Brain microvascular endothelial cell (primary cell): ENCODE measurements at regions not wholly inside any gene's neighbourhood (a gene's known extent, or its start where the extent isn't known, plus 50 kb on each side); places are given as distances from the start of the nearest gene placed in this dataset.

Experiments
- DNase-seq: peaks from one replicate; pipeline ENCODE4 v3.0.0-alpha.2; 2020
- H3K27ac ChIP-seq: fragments of 250-450 bp; sonication (Bioruptor Pico); 2 replicates; pipeline ENCODE4 v1.5.1; 2020; ENCODE audit warnings: mild to moderate bottlenecking, moderate library complexity
- H3K27me3 ChIP-seq: fragments of 250-450 bp; sonication (Bioruptor Pico); replicated peaks from 2 replicates; pipeline ENCODE4 v1.5.1; 2020; ENCODE audit warnings: mild to moderate bottlenecking
- H3K36me3 ChIP-seq: fragments of 250-450 bp; sonication (Bioruptor Pico); replicated peaks from 2 replicates; pipeline ENCODE4 v1.5.1; 2020; ENCODE audit warnings: mild to moderate bottlenecking
- H3K4me3 ChIP-seq: 2 replicates; pipeline ENCODE4 v1.5.1; 2011; ENCODE audit warnings: low read depth, mild to moderate bottlenecking, control low read depth, low read length, moderate library complexity
- in situ Hi-C: cut with HindIII; loops from 2 replicates; pipeline ENCODE4 v1.10.0; 2017; ENCODE audit warnings: low sequenced_read_pairs, low pct_ligation_motif_present
- TF ChIP-seq, protein P1 (sequence below): IDR thresholded peaks from 2 replicates; pipeline ENCODE4 v1.5.1; 2011; ENCODE audit warnings: low read depth, mild to moderate bottlenecking, moderate library complexity, low read length, control low read depth, inconsistent platforms; ENCODE audit errors: missing control alignments

DNA sequence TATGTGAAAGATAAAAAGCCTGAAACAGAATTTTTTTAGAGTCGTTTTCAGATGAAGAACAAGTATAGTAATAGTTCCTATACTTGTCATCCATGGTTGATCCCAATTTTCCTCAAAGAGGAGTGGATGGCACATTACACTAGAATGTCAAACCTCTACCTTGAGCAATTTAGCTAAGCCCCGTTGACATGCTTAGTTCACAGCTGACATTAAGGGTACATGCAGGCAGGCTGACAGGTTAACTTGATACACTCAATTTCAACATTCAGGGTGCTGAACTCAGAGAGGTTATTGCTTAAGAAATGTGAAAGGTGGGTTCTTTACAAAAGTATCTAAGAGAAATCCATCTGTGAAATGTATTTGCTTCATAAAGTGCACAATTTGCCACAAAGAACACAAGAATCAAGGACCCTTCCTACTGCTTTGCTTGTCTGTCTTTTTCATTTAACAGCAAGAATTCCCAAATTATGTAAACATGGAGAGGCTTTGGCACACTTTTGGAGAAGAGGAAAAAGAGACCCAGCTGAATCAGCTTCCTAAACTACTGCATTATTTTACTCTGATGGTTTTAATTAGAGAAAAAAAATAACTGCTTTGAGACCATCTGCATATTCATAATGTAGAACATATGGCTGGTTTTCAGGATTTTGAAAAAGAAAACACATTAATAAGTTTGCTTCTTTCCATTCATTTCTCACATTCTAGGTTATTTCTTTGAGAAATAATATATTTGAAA lies 122.5 kb upstream of the DDIT4L start:
- no peak overlapping the region for H3K4me3 ChIP-seq
- H3K36me3 ChIP-seq, result no peaks in the 10 kb centered on the region
- in situ Hi-C loops, result no loop called here
- TF ChIP-seq, protein P1, sequence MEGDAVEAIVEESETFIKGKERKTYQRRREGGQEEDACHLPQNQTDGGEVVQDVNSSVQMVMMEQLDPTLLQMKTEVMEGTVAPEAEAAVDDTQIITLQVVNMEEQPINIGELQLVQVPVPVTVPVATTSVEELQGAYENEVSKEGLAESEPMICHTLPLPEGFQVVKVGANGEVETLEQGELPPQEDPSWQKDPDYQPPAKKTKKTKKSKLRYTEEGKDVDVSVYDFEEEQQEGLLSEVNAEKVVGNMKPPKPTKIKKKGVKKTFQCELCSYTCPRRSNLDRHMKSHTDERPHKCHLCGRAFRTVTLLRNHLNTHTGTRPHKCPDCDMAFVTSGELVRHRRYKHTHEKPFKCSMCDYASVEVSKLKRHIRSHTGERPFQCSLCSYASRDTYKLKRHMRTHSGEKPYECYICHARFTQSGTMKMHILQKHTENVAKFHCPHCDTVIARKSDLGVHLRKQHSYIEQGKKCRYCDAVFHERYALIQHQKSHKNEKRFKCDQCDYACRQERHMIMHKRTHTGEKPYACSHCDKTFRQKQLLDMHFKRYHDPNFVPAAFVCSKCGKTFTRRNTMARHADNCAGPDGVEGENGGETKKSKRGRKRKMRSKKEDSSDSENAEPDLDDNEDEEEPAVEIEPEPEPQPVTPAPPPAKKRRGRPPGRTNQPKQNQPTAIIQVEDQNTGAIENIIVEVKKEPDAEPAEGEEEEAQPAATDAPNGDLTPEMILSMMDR, result no peak
- H3K27ac ChIP-seq, result no peak overlapping the region
- no peak for DNase-seq
- H3K27me3 ChIP-seq, result no peaks in the 10 kb centered on the region

DNA sequence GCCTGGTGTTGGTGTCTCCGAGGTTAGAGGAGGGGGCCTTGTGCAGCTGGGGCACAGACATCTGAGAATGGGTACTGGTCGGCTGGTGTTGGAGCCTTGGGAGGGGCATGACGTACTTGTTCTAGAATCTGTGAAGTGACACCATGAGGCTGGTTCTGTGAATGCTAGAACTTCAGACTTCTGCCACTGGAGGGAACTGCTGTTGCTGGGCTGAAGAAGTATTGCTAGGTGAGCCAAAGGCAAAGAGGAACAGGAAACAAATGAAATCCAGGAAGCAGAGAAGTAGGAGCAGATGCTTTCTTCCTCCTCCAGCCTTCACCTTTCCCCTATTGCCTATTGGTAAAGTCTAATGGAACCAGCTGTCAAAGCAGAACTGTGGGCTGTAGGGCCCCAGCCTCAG lies 120.9 kb upstream of the DDIT4L start:
- Histone ChIP-seq H3K27ac (no peak overlapping the region), H3K27me3 (no peaks in the 10 kb centered on the region), H3K36me3 (no peaks in the 10 kb centered on the region), H3K4me3 (no peak overlapping the region)
- no peak for DNase-seq
- TF ChIP-seq, protein P1, result peak; percentile 46
- in situ Hi-C loops, result no loop called here

DNA sequence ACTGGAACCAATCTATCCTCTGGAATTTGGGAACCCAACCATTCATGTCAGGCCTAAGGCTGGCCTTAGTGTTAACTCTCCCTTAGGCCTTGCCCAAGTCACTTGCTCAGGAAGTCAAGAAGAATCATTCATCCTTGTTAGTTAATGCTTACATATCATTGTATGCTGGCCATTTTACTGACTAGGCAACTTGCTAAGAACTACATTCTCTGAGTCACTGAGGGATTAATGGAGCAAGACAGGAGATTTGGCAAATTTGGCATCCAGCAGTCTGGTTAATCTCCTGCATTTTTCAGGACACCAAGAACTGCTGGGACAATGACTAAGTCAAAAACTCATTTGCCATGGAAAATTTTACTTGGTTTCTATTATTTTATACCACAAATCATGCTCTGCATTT lies 115.8 kb upstream of the DDIT4L start:
- H3K27me3 ChIP-seq, result no peaks in the 10 kb centered on the region
- H3K36me3 ChIP-seq, result no peaks in the 10 kb centered on the region
- no peak overlapping the region for H3K27ac ChIP-seq
- in situ Hi-C loops, result no loop called here
- TF ChIP-seq, protein P1, result no peak
- DNase-seq, result no peak
- no peak overlapping the region for H3K4me3 ChIP-seq

DNA sequence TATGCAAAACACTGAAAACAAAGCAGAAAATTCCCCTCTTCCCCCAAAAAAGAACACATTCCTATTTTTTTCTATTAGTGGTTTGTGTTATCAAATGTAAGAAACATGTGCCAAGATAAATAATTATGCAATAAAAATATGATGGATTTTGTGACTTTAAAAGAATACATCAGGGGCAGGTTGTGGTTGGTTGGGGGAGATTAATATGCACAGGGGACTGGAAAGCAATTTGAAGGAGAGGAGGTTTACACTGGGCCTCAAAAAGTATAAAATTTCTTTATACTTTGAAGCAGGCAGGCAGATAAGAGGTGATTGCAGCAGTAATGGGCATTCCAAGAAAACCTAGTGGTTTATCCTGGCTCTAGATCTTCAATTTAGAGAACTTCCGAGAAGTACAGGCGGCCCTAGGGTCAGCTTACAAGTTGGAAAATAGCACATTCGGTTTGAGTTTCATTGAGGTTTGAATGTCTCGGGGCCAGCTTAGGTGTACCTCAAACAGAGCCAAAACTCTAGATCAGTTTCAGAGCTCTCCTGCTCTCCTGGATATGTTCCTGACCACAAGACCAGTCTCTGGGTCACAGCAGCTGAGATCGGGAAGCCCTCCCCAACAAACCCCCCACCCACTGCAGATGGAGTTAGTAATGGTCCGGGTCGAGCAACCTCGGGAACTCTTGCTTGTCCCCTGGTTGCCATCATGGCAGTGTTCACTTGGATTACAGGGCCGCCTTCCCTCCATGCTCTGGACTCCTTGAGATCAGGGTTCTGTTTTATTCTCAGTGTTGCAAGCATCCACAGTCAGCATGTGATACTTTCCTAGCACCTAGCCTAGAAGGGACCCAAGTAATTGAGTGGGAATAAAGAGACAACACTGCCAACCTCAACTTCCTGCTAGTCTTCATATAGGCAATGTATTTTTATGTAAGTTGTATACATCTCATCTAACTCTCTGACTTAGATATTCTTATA lies 112.1 kb upstream of the DDIT4L start:
- Histone ChIP-seq H3K4me3 (no peak overlapping the region), H3K36me3 (no peaks in the 10 kb centered on the region), H3K27me3 (no peaks in the 10 kb centered on the region), H3K27ac (no peak overlapping the region)
- DNase-seq, result no peak
- in situ Hi-C loops, result no loop called here
- TF ChIP-seq, protein P1, result no peak

DNA sequence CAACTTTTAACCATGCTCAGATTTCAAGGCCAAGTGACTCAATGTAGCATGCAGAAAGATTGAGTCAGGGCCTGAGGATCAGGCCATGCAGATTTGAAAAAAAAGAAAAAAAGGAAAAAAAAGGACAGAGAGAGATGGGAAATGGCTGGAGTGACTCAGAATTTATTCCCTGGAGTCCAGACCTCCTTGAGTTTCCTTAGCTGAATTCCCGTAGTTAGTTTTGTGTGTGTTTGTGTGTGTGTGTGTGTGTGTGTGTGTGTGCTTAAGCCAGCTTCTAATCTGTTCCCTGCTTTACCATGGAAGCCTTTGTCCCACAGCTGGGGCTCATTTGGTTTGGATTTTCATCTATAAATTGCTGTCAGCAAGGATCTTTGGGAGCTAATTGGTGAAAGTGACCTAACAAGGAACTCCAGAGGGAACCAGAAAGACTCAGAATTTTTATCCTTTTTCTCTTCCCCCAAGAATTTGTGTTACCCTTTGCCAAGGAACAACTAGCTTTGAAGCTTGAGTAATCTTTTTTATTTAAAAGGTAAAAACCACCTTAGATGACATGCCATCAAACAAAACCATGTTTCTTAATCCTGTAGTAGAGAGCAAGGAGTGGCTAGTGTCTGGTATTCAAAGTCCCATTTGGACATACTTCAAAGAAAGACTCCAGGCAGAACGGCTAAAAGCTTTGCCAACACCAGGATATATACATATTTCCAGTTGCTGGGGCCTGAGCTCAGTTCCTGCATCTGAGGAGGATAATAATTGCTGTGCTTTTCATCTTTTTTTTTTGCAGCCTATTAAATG lies 109.0 kb upstream of the DDIT4L start:
- TF ChIP-seq, protein P1, result no peak
- in situ Hi-C loops, result no loop called here

More for the DNA sequence above, 109.0 kb upstream of the DDIT4L start:
- H3K27me3 ChIP-seq, result no peaks in the 10 kb centered on the region
- H3K36me3 ChIP-seq, result no peaks in the 10 kb centered on the region
- DNase-seq, result peak; percentile 93
- no peak overlapping the region for H3K4me3 ChIP-seq
- peak overlapping the region; percentile 68 for H3K27ac ChIP-seq
